ENCODE measurements at regions not wholly inside any gene's neighbourhood (a gene's known extent, or its start where the extent isn't known, plus 50 kb on each side); places are given as distances from the start of the nearest gene placed in this dataset.

GRCh38 chr16:82260212-82260795 is 90.3 kb upstream of the MPHOSPH6 start:
- H3K79me2 ChIP-seq (ENCODE audit: control insufficient read depth, insufficient read depth, low read length): no peaks in the 10 kb centered on the region
- no peak overlapping the region for H3K9ac ChIP-seq (replicated peaks; ENCODE audit: extremely low read depth, insufficient read depth, low read length)
- no peaks in the 10 kb centered on the region for H3K9me3 ChIP-seq (replicated peaks; ENCODE audit: control insufficient read depth, insufficient read depth, low read length)
- BruUV-seq (replicated peaks): no TSS peak
- DNase-seq (ENCODE audit: low read depth, low spot score): no peak
- peaks cover 9 to 12% of the 10 kb centered on the region in 2 experiments for H3K27me3 ChIP-seq (ENCODE audit: control insufficient read depth in 2 of 2, insufficient read depth in 2 of 2, low read length in 2 of 2)
- H4K20me1 ChIP-seq (replicated peaks; ENCODE audit: control insufficient read depth, extremely low read depth, insufficient read depth, low read length): no peaks in the 10 kb centered on the region
- intact Hi-C loops (cut with micrococcal nuclease) (loop anchor here (5.0 to 10.0 kb wide), 4 partner anchors 324 to 1617 kb away; no protein-coding TSS in a partner anchor), dilution Hi-C loops (cut with MboI; ENCODE audit: extremely low pct_ligation_motif_present, low sequenced_read_pairs) (no loop called here)
- no peak overlapping the region for H3K4me2 ChIP-seq (ENCODE audit: insufficient read depth, low read length)
- no peak overlapping the region for H3K4me3 ChIP-seq (replicated peaks in 1 of 3; ENCODE audit: insufficient read depth in 1 of 3, low read depth in 1 of 3, low read length in 3 of 3)
- H3K36me3 ChIP-seq (ENCODE audit: control insufficient read depth in 2 of 2, extremely low read depth in 1 of 2, insufficient read depth in 2 of 2, low read length in 2 of 2): no peaks in the 10 kb centered on the region
- POLR2A ChIA-PET: no interaction called here
- H3K27ac ChIP-seq (ENCODE audit: insufficient read depth, low read depth, low read length): no peak overlapping the region
- H3K4me1 ChIP-seq (ENCODE audit: control insufficient read depth, extremely low read depth, insufficient read depth, low read length): no peaks in the 10 kb centered on the region
- no peak for FAIRE-seq
- CTCF ChIA-PET: no interaction called here
- H3K9me1 ChIP-seq (replicated peaks; ENCODE audit: control insufficient read depth, extremely low read depth, insufficient read depth, low read length): no peaks in the 10 kb centered on the region
- TF ChIP-seq FOS (IDR thresholded peaks at IDR 0.05; ENCODE audit: borderline replicate concordance, insufficient read depth, low read length) (no peak), EZH2 (IDR thresholded peaks at IDR 0.05; ENCODE audit: borderline replicate concordance, low read depth, low read length, severe bottlenecking) (no peak)
- no peak overlapping the region for H2AFZ ChIP-seq (ENCODE audit: low read depth, low read length)

- H3K4me3 ChIP-seq (replicated peaks in 1 of 3; ENCODE audit: insufficient read depth in 1 of 3, low read depth in 1 of 3, low read length in 3 of 3): no peak overlapping the region
- ChIA-PET POLR2A (no interaction called here), CTCF (no interaction called here)
- BruUV-seq (replicated peaks): no TSS peak
- H2AFZ ChIP-seq (ENCODE audit: low read depth, low read length): no peak overlapping the region
- H3K79me2 ChIP-seq (ENCODE audit: control insufficient read depth, insufficient read depth, low read length): no peaks in the 10 kb centered on the region
- TF ChIP-seq FOS (IDR thresholded peaks at IDR 0.05; ENCODE audit: borderline replicate concordance, insufficient read depth, low read length) (no peak), CTCF (IDR thresholded peaks at IDR 0.05; ENCODE audit: extremely low read depth in 1 of 2, insufficient read depth in 1 of 2, low read depth in 1 of 2, low read length in 2 of 2) (no peak), JUN (IDR thresholded peaks at IDR 0.05; ENCODE audit: borderline replicate concordance, insufficient read depth, insufficient read length, low read depth) (no peak), EZH2 (IDR thresholded peaks at IDR 0.05; ENCODE audit: borderline replicate concordance, low read depth, low read length, severe bottlenecking) (no peak), POLR2AphosphoS5 (IDR thresholded peaks at IDR 0.05; ENCODE audit: insufficient read depth, low read depth, low read length) (no peak), MYC (IDR thresholded peaks at IDR 0.05; ENCODE audit: low read depth, low read length) (no peak), GATA2 (IDR thresholded peaks at IDR 0.05; ENCODE audit: insufficient read depth, insufficient read length, low read depth, low read length) (no peak), POLR2A (IDR thresholded peaks at IDR 0.05; ENCODE audit: low read depth, low read length) (no peak)
- TF ChIP-seq, protein P1, sequence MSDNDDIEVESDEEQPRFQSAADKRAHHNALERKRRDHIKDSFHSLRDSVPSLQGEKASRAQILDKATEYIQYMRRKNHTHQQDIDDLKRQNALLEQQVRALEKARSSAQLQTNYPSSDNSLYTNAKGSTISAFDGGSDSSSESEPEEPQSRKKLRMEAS (IDR thresholded peaks at IDR 0.05; ENCODE audit: insufficient read depth, insufficient read length): no peak
- H3K9me3 ChIP-seq (replicated peaks; ENCODE audit: control insufficient read depth, insufficient read depth, low read length): no peaks in the 10 kb centered on the region
- H3K27ac ChIP-seq (ENCODE audit: insufficient read depth, low read depth, low read length): no peak overlapping the region
- DNase-seq (ENCODE audit: low read depth, low spot score) (no peak), FAIRE-seq (no peak)
- no peaks in the 10 kb centered on the region for H3K9me1 ChIP-seq (replicated peaks; ENCODE audit: control insufficient read depth, extremely low read depth, insufficient read depth, low read length)
- H3K9ac ChIP-seq (replicated peaks; ENCODE audit: extremely low read depth, insufficient read depth, low read length): no peak overlapping the region
- intact Hi-C loops (cut with micrococcal nuclease) (loop anchor here (5.0 to 10.0 kb wide), 4 partner anchors 325 to 1618 kb away; no protein-coding TSS in a partner anchor), dilution Hi-C loops (cut with MboI; ENCODE audit: extremely low pct_ligation_motif_present, low sequenced_read_pairs) (no loop called here)
- H3K4me1 ChIP-seq (ENCODE audit: control insufficient read depth, extremely low read depth, insufficient read depth, low read length): no peaks in the 10 kb centered on the region
- peaks cover 6 to 11% of the 10 kb centered on the region in 2 experiments for H3K27me3 ChIP-seq (ENCODE audit: control insufficient read depth in 2 of 2, insufficient read depth in 2 of 2, low read length in 2 of 2)
- H3K36me3 ChIP-seq (ENCODE audit: control insufficient read depth in 2 of 2, extremely low read depth in 1 of 2, insufficient read depth in 2 of 2, low read length in 2 of 2): no peaks in the 10 kb centered on the region
- H4K20me1 ChIP-seq (replicated peaks; ENCODE audit: control insufficient read depth, extremely low read depth, insufficient read depth, low read length): no peaks in the 10 kb centered on the region
- no peak overlapping the region for H3K4me2 ChIP-seq (ENCODE audit: insufficient read depth, low read length)
These were observed 89.7 kb upstream of the MPHOSPH6 start for GRCh38 chr16:82259731-82260130.

Data from endothelial cell of umbilical vein (primary cell).